NCI-H2196 treated with DMSO at 0.1 percent for 48 hours (cell line): ENCODE measurements at regions not wholly inside any gene's neighbourhood (a gene's known extent, or its start where the extent isn't known, plus 50 kb on each side); places are given as distances from the start of the nearest gene placed in this dataset.

Experiments
- DNase-seq: peaks from one replicate; lab custom pipeline; 2025; ENCODE audit not compliant: unreplicated experiment; lab: John Stamatoyannopoulos, UW

DNA sequence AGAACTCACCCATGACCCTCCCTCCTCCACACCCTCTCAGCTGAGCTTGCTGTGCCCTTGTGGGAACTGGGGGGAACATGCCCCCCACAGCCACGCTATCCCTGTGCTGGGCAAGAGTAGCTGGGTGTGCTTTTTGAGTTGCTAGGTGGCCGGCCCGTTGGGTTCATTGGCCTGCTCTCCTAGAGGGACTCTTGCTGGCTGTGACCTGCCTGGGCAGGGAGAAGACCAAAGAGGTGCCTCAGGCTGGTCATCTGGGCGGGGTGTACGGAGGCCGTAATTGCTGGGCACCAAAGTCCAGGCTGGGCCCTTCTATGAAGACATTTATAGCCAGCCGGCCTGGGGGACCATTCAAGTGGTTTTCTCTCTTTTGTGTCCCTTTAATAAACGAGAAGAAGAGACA, 138.3 kb upstream of the ZBTB40 start:
- DNase-seq = no peak

DNA sequence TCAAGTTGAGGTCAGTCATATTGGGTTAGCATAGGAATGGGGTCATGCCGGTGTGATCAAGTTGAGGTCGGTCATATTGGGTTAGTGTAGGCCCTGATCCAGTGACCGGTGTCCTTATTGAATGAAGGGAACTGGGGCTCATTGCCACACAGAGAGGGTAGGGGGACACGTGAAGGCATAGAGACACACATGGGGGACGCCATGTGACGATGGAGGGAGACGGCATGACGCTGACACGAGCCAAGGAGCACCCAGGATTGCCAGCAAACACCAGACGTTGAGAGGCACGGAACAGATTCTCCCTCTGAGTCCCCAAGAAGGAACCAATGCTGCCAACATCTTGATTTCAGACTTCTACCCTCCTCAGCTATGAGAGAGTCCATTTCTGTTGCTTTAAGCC, 136.9 kb upstream of the ZBTB40 start:
- no peak for DNase-seq

DNA sequence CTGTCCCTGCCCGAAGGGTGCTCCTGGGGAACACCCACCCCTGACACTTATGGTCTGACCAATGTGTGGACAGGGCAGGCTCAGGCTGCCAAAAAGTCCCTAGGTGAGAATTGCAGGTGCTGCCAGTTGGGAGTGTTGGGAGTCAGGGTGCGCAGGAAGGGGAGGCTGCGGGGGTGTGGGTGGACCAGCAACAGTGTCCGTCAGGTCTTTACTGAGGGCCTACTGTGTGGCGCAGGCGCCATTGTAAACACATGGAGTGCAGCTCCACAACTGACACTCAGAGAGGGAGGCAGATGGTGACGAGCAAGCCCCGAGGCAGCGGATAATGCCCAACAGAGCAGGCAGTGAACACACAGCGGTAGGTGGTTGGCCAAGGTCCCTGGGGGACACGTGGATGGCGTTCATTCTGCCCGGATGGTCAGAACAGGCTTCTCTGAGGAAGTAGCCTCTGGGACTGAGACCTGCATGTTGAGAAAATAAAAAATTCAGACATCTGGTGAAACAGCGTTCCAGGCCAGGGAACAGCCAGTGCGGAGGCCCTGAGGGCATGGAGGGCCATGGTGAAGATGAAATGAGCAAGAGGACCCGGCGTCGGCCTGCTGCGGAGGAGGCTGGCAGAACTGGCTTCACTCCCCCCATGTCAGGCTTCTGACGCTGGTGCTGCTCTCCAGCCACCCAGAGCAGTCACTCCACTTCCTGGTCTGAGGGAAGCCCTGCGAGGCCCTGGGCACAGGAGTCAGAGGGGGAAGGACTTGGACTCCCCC, 136.2 kb upstream of the ZBTB40 start:
- DNase-seq = no peak

DNA sequence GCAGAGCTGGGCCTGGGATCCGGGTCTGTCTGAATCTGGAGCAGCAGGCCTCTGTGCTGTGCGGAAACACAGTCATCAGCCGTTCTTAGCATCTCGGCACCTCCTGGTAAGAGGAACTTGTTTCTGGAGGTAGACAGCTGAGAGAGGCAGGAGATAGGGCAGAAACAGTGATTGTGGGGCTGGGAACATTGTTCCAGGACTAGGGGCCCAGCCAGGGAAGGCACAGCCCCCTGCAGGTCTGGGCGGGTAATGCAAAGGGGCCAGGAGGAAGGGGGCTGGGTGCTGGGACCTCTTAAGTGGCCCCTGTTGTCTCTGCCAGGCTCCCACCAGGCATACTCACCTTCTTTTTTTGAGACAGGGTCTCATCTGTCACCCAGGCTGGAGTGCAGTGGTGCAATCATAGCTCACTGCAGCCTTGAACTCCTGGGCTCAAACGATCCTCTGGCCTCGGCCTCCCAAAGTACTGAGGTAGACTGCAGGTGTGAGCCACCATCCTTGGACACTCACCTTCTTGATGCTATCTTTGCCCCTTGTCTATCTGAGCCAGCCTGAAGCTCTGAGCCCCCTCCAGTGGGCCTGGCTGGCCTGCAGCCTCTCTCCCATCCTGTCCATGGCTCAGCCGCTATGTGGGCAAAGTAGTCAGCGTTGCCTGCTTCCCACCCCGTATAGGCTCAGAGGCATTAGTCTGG, 134.3 kb upstream of the ZBTB40 start:
- no peak for DNase-seq

DNA sequence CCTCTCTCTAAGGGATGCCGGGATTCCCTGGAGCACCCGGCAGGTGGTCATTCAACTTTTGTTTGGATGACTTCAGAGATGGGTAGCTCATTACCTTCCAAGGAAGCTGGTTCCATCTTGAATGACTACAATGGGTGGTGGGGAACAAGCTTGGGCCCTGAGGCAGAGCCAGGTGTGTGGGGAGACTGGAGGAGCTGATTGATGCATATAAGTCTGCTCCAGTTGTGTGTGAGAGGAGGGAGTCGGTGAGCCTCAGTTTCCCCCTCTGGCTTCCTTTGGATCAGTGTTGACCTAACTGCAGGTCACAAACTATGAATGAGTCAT, 133.8 kb upstream of the ZBTB40 start:
- no peak for DNase-seq

DNA sequence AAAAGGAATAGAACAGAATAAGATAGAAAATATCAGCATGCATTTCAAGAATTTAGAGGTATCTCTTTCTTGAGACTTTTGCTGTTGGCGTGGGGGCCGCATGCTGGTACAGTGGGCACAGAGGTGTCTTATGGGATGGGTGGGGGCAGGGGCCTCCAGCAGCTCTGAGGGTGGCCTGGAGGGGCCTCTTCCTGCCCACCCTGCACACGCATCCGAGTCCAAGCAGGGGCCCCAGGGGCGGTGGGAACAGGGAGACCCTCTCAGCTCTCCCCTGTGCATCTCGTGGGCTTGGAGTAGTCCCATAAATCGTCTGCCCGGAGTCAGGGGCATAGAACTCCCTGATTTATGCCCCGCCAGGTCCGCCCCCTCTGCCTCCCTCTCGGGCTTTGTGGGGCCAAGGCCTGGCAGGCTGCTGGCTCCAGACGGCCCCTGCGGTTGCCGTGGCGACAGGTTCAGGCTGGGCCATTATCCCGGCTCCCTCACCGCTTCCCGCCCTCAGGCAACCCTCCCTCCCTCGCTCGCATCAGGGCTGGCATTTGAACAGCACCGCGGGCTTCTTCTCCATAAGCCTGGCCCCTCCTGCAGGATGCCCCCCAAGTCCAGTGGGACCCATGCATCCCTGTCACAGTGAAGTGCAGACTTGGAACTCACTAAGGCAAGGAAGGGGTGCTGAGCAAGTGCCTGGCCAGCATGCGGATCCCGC, 133.2 kb upstream of the ZBTB40 start:
- DNase-seq = peak; percentile 22

DNA sequence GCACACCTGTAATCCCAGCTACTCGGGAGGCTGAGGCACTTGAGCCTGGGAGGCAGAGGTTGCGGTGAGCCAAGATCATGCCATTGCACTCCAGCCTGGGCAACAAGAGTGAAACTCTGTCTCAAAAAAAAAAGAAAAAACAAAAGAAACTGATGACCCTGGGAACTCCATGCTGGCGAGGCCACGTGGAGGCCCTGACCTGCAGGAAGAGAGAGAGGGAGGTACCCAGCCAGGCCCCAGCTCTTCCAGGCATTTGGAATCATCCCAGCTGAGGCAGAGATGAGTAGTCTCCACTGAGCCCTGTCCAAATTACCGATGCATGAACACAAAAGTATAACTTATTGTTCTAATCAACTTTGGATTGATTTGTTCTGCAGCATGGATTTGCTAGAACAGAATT, 132.0 kb upstream of the ZBTB40 start:
- DNase-seq = no peak

DNA sequence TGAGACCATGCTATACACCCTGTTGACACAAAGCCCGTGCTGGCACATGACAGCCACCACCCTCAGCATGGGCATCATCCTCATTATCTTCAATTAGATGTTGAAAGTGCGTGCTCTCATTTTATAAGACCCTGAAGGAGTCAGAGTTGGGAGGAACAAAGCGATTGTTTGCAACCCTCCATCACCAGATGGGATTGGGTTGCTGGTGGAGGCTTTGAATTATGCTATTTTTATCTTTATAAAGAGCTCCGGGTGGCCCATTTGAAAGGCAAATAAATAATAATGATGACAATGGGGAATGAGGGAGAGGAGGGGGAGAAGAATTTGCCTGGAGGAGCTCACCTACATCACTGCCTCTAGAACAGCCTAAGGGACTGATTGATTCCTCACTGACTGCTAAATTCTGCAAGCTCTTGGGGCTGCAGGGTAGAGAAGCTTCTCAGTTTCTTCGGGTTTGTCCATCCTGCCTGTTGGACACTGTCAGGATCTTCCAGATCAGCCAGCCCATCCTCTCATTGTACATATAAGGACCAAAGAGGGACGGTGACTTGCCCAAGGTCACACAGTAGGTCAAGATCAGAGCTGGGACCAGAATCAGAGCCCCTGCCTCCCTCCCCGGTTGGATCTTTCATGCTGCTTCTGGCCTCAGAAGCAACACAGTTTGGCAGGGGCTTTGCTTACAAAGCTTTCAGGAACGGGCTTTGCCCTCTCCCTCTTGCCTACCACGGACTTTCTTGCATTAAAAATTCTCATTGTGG, 130.9 kb upstream of the ZBTB40 start:
- no peak for DNase-seq

DNA sequence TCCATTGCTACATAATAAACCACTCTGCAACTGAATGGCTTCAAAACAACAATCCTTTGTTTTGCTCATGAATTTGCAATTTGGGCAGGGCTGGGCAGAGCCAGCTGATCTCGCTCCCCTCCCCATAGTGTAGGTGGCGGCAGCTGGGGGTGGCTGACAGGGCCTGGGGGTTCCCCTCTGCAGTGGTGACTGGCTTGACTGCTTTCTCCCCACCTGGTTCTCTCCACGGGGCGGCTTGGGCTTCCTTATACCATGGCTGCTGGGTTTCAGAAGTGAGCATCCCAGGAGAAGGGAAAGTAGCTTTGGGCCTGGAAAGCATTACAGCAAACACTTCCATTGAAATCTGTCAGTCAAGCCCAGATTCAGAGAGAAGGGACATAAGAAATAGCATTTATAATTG, 129.7 kb upstream of the ZBTB40 start:
- DNase-seq = no peak

DNA sequence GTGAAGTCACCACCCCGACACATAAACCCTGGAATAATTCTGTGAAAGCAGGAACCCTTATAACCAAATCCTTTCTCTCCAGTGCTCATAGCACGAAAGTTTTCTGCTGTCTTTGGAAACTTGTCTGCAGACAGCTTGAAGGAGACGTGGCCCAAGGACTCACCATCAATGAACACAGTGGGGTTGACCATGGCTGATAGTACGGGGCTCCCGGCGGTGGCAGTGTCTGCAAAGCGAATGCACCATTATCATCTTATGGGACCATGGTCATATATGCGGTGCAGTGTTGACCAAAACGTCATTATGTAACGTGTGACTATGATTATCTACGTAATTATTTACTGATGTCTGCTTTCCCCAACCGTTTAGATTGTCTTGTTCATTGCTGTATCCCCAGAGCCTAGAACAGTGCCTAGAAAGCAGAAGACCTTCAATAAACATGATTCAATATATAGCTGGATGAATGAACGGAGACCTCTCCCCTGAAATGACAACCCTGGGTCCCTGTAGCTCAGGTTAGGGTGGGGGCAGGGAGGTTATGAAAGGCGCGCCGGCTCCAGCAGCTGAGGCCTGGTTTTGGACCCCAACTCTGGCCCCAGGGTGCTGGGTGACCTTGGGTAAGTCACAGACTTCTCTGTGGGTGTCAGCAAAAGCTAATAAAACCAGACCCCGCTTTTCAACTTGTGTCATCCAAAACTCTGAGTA, 128.4 kb upstream of the ZBTB40 start:
- DNase-seq = no peak

DNA sequence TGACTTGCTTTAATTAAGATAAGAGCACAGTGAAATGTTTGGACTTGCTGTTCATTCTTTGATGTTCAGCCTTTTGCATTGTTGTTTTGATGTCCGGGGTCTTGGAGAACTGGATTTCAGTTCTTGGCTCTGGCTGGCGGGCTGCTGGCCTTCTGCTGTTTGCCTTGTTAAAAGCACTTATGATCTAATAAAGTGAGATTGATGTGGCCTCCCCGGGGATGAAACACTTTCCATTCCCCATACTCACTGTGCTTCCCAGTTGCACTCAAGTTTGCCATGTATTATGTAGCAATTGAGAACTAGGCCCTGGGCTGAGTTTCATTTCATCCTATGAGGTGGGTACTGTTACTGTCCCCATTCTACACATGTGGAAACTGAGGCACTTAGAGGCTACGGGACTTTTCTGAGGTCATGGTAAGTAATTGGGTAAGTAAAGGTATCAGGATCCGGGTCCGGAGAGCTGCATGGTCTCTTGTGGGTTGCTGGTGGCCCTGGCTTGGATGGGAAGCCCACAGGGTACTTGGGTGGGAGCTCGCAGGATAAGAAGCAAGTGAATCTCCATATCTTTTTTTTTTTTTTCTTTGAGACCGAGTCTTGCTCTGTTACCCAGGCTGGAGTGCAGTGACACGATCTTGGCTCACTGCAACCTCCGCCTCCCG, 127.7 kb upstream of the ZBTB40 start:
- DNase-seq = no peak

DNA sequence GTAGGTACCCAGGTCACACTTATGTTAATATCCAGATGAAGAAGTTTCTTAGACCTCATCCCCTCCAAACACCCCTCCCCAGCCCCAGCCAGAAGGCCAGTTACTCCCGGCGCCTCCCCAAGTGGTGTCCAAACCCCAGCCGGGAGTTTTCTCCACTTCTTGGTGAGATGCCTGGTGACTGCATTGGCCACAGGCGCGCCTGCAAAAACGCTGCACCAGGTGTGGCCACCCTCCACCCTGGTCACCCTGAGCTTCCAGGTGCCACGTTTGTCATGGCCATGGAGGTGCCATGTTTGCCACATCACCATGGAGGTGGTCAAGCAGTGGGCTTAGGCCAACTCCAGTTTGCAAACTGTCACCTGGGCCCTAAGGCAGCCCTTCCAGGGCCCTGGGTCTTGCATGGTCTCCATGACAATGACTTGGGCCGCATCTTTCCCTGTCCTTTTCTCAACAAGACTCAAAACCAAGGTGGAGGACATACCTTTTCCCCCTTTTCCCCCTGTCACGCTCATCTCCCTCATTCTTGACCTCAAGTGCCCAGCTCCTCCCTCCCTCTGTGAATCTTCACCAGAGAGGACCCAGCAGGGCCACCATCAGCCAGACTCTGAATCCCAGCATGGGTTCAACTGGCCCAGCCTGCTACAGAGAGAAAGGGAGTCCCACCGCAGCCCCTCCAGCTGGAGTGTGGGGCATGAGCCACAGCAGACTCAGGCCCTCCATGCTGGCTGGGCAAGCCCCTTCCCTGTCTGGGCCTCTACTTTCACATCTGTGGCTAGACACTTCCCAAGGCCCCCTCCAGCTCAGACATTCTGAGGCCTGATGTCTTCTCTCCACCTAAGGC, 125.9 kb upstream of the ZBTB40 start:
- no peak for DNase-seq

DNA sequence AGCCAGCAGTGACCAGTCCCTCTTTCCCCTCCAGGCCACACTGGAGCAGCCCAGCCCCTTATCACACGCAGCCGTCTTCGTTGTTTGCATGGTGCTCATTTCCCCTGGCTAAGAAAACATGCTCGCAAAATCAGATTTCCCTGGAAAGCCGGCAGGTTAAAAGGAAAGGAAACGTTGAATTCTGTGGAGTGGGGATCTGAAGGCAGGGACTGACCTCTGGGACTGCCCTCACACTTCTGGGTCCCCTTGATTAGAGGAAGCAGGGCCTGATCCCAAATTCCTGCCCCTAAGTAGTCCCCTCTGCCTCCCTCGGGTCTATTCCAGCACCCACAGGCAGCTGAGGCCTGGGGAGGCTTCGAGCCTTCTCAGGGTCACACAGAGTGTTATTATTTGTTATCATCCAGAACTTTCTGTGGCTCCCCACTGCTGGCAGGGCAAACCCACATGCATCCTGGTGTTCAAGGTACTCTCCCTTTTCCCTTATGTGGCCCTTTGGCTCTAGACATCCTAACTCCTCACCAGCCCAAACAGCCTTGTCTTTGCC, 125.2 kb upstream of the ZBTB40 start:
- no peak for DNase-seq

DNA sequence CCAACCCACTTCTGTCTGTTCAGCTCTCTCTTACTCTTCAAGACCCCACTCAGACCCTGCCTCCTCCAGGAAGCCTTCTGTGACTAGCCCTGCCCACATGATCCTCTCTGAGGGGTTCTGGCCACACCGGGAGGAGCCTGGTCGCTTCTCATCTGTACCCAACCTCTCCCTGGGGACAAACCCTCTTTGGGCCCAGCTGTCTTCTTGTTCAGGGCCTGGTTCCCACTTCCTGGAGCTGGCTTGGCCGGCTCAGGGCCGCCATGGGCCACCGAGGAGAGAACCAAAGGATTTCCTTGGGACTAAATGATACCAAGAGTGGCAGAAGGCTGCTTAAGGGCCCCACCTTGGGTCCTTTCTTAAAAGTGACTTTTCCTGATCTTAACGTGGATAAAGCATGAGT, 124.7 kb upstream of the ZBTB40 start:
- DNase-seq = no peak

DNA sequence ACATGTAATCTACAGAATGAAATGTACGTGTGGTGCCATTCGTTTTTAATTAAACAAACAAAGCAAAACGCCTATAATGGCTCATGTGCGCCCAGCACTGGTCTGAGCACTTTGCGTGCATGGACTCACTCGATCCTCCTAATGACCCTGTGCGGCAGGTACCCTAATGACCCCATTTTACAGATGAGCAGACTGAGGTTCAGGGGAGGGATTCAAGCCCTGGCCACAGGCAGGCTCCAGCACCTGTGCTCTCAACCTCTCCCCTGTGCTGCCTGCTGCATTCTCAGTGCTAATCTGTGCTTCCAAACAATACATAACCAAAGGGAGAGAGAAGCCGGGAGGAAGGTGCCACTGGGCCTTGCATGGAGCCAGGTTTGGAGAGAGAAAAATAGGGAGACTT, 124.2 kb upstream of the ZBTB40 start:
- no peak for DNase-seq

DNA sequence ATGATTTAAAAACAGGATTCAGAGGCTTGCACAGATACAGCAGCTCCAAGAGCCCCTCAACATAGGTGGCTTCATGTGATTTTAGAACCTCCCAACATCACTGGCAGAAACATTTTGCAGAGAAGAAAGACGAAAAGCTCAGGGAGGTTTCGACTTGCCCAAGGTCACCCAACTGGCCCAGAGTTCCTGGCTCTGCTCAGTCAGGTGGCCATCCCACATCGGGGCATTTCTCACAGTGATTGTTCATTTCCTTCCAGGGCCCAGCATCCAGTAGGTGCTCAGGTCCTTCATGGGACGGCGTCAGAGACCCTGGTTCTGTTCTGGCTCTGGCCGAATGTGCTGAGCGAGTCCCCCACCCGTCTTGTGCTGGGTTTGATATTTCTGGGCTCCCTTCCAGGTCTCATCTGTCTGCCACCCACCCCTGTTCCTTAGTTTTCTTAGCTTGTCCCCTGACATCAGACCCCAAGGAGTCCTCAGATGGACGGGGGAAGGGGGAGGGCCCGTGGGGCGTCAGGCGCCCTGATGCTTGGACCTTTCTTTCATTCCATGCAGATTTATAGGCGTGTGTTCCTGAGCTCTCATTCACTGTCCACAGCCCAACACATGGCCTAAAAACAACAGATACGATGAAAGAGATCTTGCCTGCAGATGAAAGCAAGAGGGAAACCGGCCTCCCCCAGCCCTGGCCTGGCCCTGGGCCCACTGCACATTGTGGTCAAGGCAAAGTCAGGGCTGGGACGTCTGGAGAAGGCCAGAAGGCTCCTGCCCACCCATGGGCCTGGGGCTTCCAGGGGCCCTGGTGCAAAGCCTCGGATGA, 123.1 kb upstream of the ZBTB40 start:
- no peak for DNase-seq

DNA sequence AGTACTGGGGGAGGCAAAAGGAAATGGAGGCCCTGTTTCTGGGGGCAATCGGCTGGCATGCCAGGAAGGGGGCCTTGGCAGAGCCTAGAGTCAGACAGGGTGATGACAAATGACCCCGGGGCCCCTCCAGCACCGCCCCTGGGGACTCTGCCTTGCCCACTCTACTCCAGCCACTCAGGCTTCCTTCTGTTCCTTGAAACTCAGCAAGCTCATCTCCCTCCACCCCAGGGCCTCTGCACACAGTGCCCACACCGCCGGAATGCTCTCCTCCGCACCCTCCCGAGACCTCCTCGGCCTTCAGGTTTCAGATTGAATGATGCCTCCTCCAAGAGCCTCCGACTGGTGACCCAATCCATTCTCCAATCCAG, 122.5 kb upstream of the ZBTB40 start:
- DNase-seq = no peak

DNA sequence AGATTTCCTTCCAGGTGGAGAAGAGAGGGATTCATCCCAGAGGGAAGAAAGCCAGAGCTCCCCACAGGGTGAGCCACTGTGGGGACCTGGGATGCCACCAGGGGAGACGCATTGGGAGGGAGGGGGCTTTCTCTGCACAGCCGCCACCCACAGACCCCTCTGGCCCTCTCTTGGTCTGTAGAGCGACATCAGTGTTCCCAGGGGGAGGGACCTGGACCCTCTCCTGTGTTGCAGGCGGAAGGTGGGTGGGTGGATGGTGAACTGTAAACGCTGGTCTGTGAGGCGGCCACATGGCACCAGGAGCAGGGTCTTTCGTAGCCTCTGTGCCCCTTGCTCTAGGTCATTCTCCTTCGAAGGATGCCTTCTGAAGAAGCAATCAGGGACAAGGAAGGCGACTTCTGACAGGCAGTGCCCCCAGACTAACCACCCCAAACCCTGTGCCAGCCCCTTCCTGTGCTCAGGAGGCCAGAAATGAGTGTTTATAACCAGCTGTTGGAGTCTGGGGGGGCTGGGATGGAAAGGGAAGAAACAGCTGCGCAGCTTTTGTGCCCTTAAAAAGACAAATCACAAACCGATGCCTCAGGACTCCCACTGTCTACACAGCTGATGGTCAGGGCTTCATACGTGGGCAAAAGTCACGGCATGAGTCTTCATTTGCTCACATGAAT, 121.4 kb upstream of the ZBTB40 start:
- DNase-seq = no peak
